Loucy (cell line): ENCODE measurements at regions not wholly inside any gene's neighbourhood (a gene's known extent, or its start where the extent isn't known, plus 50 kb on each side); places are given as distances from the start of the nearest gene placed in this dataset.

Experiments used
- H2AFZ ChIP-seq: fragments of 200-600 bp; sonication (generic); 2 replicates; pipeline ENCODE4 v1.6.0; 2016; ENCODE audit warnings: antibody characterized with exemption, mild to moderate bottlenecking, low read length, moderate library complexity
- H3F3A ChIP-seq: fragments of 200-600 bp; 2 replicates; pipeline ENCODE4 v1.6.0; 2016; ENCODE audit warnings: antibody characterized with exemption, low read depth, mild to moderate bottlenecking
- H3K27me3 ChIP-seq: fragments of 200-600 bp; sonication (generic); 2 replicates; pipeline ENCODE4 v1.6.1; 2014; ENCODE audit warnings: low read length, mild to moderate bottlenecking; ENCODE audit not compliant: insufficient read depth, poor library complexity, severe bottlenecking
- H3K36me3 ChIP-seq: fragments of 200-600 bp; sonication (generic); 2 replicates; pipeline ENCODE4 v1.6.1; 2016; ENCODE audit warnings: low read length; ENCODE audit not compliant: insufficient read depth
- H3K4me1 ChIP-seq: fragments of 200-600 bp; sonication (generic); 2 replicates; pipeline ENCODE4 v1.5.1; 2014; ENCODE audit warnings: low read length, mild to moderate bottlenecking; ENCODE audit not compliant: insufficient read depth, poor library complexity, severe bottlenecking
- H3K4me2 ChIP-seq: fragments of 200-600 bp; sonication (generic); 2 replicates; pipeline ENCODE4 v1.6.0; 2014; ENCODE audit warnings: antibody characterized with exemption, low read length, low read depth, mild to moderate bottlenecking; ENCODE audit not compliant: poor library complexity, severe bottlenecking
- H3K4me3 ChIP-seq: fragments of 200-600 bp; sonication (generic); 2 replicates; pipeline ENCODE4 v1.5.1; 2014; ENCODE audit warnings: low read length, mild to moderate bottlenecking, mixed read lengths; ENCODE audit not compliant: poor library complexity, severe bottlenecking
- H3K79me2 ChIP-seq: fragments of 200-600 bp; sonication (generic); 2 replicates; pipeline ENCODE4 v1.6.1; 2014; ENCODE audit warnings: low read length; ENCODE audit not compliant: insufficient read depth
- H3K9ac ChIP-seq: fragments of 200-600 bp; sonication (generic); 2 replicates; pipeline ENCODE4 v1.6.0; 2014; ENCODE audit warnings: mild to moderate bottlenecking, low read depth, low read length, moderate library complexity; ENCODE audit not compliant: poor library complexity, severe bottlenecking
- H3K9me2 ChIP-seq: fragments of 200-600 bp; sonication (generic); replicated peaks from 2 replicates; pipeline ENCODE4 v1.6.1; 2016; ENCODE audit warnings: low read depth, low read length, mixed read lengths
- H3K9me3 ChIP-seq: fragments of 200-600 bp; sonication (generic); 2 replicates; pipeline ENCODE4 v1.6.1; 2014; ENCODE audit warnings: mild to moderate bottlenecking, antibody characterized with exemption, low read length, low read depth; ENCODE audit not compliant: insufficient read depth
- H4K20me1 ChIP-seq: fragments of 200-600 bp; sonication (generic); 2 replicates; pipeline ENCODE4 v1.6.0; 2014; ENCODE audit warnings: antibody characterized with exemption, low read length, mild to moderate bottlenecking; ENCODE audit not compliant: insufficient read depth, poor library complexity, severe bottlenecking
- EZH2phosphoT487 ChIP-seq: fragments of 200-600 bp; IDR thresholded peaks from 2 replicates; pipeline ENCODE4 v1.6.1; 2018; ENCODE audit warnings: antibody characterized with exemption, mild to moderate bottlenecking, moderate library complexity, borderline replicate concordance
- TF ChIP-seq, protein P1 (sequence below): fragments of 200-600 bp; sonication (generic); conservative IDR thresholded peaks from 2 replicates; pipeline ENCODE4 v1.5.1; 2014; ENCODE audit warnings: mild to moderate bottlenecking, antibody characterized with exemption, low read length

- no peak overlapping the region for H3K9ac ChIP-seq
- H3K4me2 ChIP-seq, result no peak overlapping the region
- no peaks in the 10 kb centered on the region for H3K9me3 ChIP-seq
- H3K79me2 ChIP-seq, result no peaks in the 10 kb centered on the region
- H3F3A ChIP-seq, result no peaks in the 10 kb centered on the region
- H2AFZ ChIP-seq, result no peak overlapping the region
- no peaks in the 10 kb centered on the region for H3K36me3 ChIP-seq
- no peaks in the 10 kb centered on the region for H4K20me1 ChIP-seq
- no peak for TF ChIP-seq EZH2phosphoT487
- TF ChIP-seq, protein P1, sequence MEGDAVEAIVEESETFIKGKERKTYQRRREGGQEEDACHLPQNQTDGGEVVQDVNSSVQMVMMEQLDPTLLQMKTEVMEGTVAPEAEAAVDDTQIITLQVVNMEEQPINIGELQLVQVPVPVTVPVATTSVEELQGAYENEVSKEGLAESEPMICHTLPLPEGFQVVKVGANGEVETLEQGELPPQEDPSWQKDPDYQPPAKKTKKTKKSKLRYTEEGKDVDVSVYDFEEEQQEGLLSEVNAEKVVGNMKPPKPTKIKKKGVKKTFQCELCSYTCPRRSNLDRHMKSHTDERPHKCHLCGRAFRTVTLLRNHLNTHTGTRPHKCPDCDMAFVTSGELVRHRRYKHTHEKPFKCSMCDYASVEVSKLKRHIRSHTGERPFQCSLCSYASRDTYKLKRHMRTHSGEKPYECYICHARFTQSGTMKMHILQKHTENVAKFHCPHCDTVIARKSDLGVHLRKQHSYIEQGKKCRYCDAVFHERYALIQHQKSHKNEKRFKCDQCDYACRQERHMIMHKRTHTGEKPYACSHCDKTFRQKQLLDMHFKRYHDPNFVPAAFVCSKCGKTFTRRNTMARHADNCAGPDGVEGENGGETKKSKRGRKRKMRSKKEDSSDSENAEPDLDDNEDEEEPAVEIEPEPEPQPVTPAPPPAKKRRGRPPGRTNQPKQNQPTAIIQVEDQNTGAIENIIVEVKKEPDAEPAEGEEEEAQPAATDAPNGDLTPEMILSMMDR, result no peak
- no peaks in the 10 kb centered on the region for H3K4me1 ChIP-seq
- H3K27me3 ChIP-seq, result no peaks in the 10 kb centered on the region
- H3K4me3 ChIP-seq, result no peak overlapping the region
- no peaks in the 10 kb centered on the region for H3K9me2 ChIP-seq
These were observed 184.7 kb downstream of the MIAT start for GRCh38 chr22:26842103-26842502.

DNA sequence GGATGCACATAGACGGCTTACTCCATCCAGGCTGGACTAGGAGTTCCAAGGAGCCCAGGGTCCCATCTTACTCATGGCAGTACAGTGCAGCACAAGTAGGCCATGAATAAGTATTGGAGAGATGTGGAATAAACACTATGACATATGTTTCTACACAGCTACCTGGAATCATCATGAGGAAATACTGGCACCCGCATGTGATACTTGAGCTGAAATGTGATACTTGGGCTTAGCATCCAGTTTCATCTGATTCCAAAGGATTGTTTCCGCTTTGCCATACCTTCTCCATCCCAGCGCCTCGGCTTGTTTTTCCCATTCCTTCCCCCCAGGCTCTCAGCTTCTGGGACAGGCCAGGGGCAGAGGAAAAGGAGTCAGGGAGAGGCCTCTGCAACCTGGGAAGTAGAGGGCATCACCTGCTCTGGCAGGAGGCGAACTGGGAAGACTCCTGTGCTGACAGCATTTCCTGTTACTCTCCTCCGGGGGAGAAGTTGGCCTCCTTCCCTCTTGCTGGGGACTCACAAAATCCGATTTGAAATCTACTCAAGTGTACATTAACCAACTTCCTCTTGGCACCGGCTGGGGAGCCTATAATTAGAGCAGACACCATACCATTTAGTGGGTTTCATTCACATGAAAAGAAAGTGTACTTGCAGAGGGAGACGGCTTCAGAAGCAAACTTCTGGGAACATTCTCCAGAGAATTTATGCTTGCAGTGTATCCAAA lies 187.8 kb downstream of the MIAT start:
- Histone ChIP-seq H3F3A (no peaks in the 10 kb centered on the region), H3K4me2 (no peak overlapping the region), H3K9ac (no peak overlapping the region), H3K36me3 (no peaks in the 10 kb centered on the region), H3K4me3 (no peak overlapping the region), H4K20me1 (no peaks in the 10 kb centered on the region), H3K79me2 (no peaks in the 10 kb centered on the region), H3K4me1 (no peaks in the 10 kb centered on the region), H3K27me3 (no peaks in the 10 kb centered on the region), H3K9me3 (no peaks in the 10 kb centered on the region), H2AFZ (no peak overlapping the region), H3K9me2 (no peaks in the 10 kb centered on the region)
- TF ChIP-seq, protein P1, result no peak
- TF ChIP-seq EZH2phosphoT487, result no peak

DNA sequence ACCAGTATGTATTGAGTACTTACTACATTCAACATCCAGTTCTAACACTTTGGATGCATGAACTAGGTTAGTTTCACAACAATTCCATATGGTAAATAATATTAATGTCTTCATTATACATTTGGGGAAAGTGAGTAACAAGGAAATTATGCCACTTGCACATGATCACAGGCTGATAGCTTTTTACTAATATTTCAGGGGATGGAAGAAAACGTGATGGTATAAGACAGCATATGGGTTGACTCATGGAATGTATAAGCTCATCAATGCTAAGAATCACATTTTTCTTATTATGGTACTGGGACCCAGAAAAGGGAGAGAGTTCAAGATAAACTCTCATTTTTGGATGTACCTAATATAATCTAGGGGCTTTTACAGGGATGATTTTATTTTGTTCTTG lies 188.7 kb downstream of the MIAT start:
- Histone ChIP-seq H3K79me2 (no peaks in the 10 kb centered on the region), H3F3A (no peaks in the 10 kb centered on the region), H3K27me3 (no peaks in the 10 kb centered on the region), H3K9ac (no peak overlapping the region), H3K4me3 (no peak overlapping the region), H3K9me2 (no peaks in the 10 kb centered on the region), H4K20me1 (no peaks in the 10 kb centered on the region), H3K4me2 (no peak overlapping the region), H3K9me3 (no peaks in the 10 kb centered on the region), H2AFZ (no peak overlapping the region), H3K36me3 (no peaks in the 10 kb centered on the region), H3K4me1 (no peaks in the 10 kb centered on the region)
- no peak for TF ChIP-seq EZH2phosphoT487
- TF ChIP-seq, protein P1, result no peak
